ENCODE measurements at regions not wholly inside any gene's neighbourhood (a gene's known extent, or its start where the extent isn't known, plus 50 kb on each side); places are given as distances from the start of the nearest gene placed in this dataset.

- no peaks in the 10 kb centered on the region for H3K9me3 ChIP-seq (ENCODE audit: control insufficient read depth, low read length)
- no peaks in the 10 kb centered on the region for H3K4me1 ChIP-seq (ENCODE audit: control insufficient read depth, insufficient read depth, low read length)
- no peak overlapping the region for H3K9ac ChIP-seq (ENCODE audit: low read length)
- no peaks in the 10 kb centered on the region for H3K36me3 ChIP-seq (ENCODE audit: control insufficient read depth, insufficient read depth, low read length, severe bottlenecking)
- DNase-seq (ENCODE audit: low read depth), result no peak
- H3K4me3 ChIP-seq (ENCODE audit: low read length), result no peak overlapping the region
- H3K27me3 ChIP-seq (replicated peaks; ENCODE audit: control insufficient read depth, insufficient read depth, low read length), result no peaks in the 10 kb centered on the region
Measured at GRCh38 chr2:82735336-82735735, 1723.7 kb downstream of the SUCLG1 start.

DNA sequence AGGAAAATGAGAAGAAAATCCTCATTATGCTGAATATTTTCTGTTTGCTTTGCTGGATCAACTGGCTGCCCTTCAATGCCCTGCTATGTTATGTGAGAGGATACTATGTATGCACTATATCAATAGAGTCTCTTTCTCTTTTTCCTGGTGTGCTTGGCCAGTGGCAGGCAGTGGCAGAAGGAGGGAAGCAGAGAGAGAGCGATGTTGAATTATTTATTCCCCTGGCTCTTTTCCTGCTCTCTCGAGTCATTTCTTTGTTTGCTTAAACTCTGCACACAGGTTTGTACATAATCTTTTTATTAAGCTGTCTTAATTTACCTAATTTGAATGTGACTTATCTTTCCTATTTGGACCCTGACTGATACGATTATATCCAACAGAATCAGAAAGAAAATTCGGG is 1727.3 kb downstream of the SUCLG1 start:
- Histone ChIP-seq H3K4me3 (ENCODE audit: low read length) (no peak overlapping the region), H3K9ac (ENCODE audit: low read length) (no peak overlapping the region), H3K9me3 (ENCODE audit: control insufficient read depth, low read length) (no peaks in the 10 kb centered on the region), H3K36me3 (ENCODE audit: control insufficient read depth, insufficient read depth, low read length, severe bottlenecking) (no peaks in the 10 kb centered on the region), H3K4me1 (ENCODE audit: control insufficient read depth, insufficient read depth, low read length) (no peaks in the 10 kb centered on the region), H3K27me3 (replicated peaks; ENCODE audit: control insufficient read depth, insufficient read depth, low read length) (no peaks in the 10 kb centered on the region)
- no peak for DNase-seq (ENCODE audit: low read depth)

DNA sequence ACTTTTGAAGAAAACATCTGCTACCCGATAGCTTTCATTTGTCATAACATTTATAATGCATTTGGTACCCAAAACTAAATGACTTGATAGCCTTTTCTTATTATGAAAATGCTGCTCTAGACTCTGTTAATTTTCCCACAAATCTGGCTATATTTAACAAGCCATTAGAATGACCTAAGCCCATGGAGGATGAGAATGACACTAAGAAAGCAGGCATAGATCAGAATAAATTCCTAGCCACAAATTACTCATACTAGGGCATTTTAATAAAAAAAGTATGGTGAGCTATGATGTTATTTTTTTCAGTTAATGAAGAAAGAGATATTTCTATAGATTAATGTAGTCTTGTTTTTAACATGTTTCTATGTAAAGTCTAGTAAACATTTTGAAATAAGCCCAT is 1728.3 kb downstream of the SUCLG1 start:
- no peaks in the 10 kb centered on the region for H3K9me3 ChIP-seq (ENCODE audit: control insufficient read depth, low read length)

GRCh38 chr2:82728090-82728489 is 1731.0 kb downstream of the SUCLG1 start:
- H3K9ac ChIP-seq (ENCODE audit: low read length), result no peak overlapping the region
- H3K9me3 ChIP-seq (ENCODE audit: control insufficient read depth, low read length), result no peaks in the 10 kb centered on the region
- no peaks in the 10 kb centered on the region for H3K36me3 ChIP-seq (ENCODE audit: control insufficient read depth, insufficient read depth, low read length, severe bottlenecking)
- H3K4me3 ChIP-seq (ENCODE audit: low read length), result no peak overlapping the region
- no peak for DNase-seq (ENCODE audit: low read depth)
- no peaks in the 10 kb centered on the region for H3K27me3 ChIP-seq (replicated peaks; ENCODE audit: control insufficient read depth, insufficient read depth, low read length)
- no peaks in the 10 kb centered on the region for H3K4me1 ChIP-seq (ENCODE audit: control insufficient read depth, insufficient read depth, low read length)

More for the DNA sequence above, 1728.3 kb downstream of the SUCLG1 start:
- Histone ChIP-seq H3K4me1 (ENCODE audit: control insufficient read depth, insufficient read depth, low read length) (no peaks in the 10 kb centered on the region), H3K9ac (ENCODE audit: low read length) (no peak overlapping the region), H3K27me3 (replicated peaks; ENCODE audit: control insufficient read depth, insufficient read depth, low read length) (no peaks in the 10 kb centered on the region), H3K4me3 (ENCODE audit: low read length) (no peak overlapping the region), H3K36me3 (ENCODE audit: control insufficient read depth, insufficient read depth, low read length, severe bottlenecking) (no peaks in the 10 kb centered on the region)
- no peak for DNase-seq (ENCODE audit: low read depth)

GRCh38 chr2:82708681-82709080 is 1750.4 kb downstream of the SUCLG1 start:
- no peaks in the 10 kb centered on the region for H3K27me3 ChIP-seq (replicated peaks; ENCODE audit: control insufficient read depth, insufficient read depth, low read length)
- H3K4me3 ChIP-seq (ENCODE audit: low read length), result no peak overlapping the region
- H3K9ac ChIP-seq (ENCODE audit: low read length), result no peak overlapping the region
- no peak for DNase-seq (ENCODE audit: low read depth)
- peaks cover 6% of the 10 kb centered on the region for H3K9me3 ChIP-seq (ENCODE audit: control insufficient read depth, low read length)
- no peaks in the 10 kb centered on the region for H3K4me1 ChIP-seq (ENCODE audit: control insufficient read depth, insufficient read depth, low read length)
- H3K36me3 ChIP-seq (ENCODE audit: control insufficient read depth, insufficient read depth, low read length, severe bottlenecking), result no peaks in the 10 kb centered on the region

DNA sequence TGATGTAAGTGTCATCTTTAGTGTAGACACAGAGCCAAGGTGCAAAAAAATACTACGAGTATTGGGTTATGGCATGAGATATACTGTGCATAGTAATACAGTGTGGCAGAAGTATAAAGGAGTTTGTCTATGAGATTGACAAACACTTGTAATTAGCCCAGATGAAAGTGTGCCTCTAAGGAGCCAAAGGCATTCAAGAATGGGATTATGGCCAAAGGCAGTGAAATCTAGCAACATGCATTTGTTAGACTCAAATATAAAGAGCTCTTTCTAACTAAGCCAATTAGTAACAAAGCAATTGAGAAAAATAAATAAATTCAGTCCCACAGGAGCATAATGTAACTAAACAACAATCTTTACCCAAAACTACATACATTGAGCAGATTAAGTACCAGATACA is 1761.8 kb downstream of the SUCLG1 start:
- DNase-seq (ENCODE audit: low read depth), result no peak
- Histone ChIP-seq H3K9ac (ENCODE audit: low read length) (no peak overlapping the region), H3K4me3 (ENCODE audit: low read length) (no peak overlapping the region), H3K4me1 (ENCODE audit: control insufficient read depth, insufficient read depth, low read length) (no peaks in the 10 kb centered on the region), H3K36me3 (ENCODE audit: control insufficient read depth, insufficient read depth, low read length, severe bottlenecking) (no peaks in the 10 kb centered on the region), H3K27me3 (replicated peaks; ENCODE audit: control insufficient read depth, insufficient read depth, low read length) (no peaks in the 10 kb centered on the region), H3K9me3 (ENCODE audit: control insufficient read depth, low read length) (peaks cover 7% of the 10 kb centered on the region)

GRCh38 chr2:82694431-82694830 is 1764.6 kb downstream of the SUCLG1 start:
- H3K4me3 ChIP-seq (ENCODE audit: low read length), result no peak overlapping the region
- peaks cover 13% of the 10 kb centered on the region for H3K9me3 ChIP-seq (ENCODE audit: control insufficient read depth, low read length)
- H3K9ac ChIP-seq (ENCODE audit: low read length), result no peak overlapping the region
- H3K4me1 ChIP-seq (ENCODE audit: control insufficient read depth, insufficient read depth, low read length), result no peaks in the 10 kb centered on the region
- DNase-seq (ENCODE audit: low read depth), result no peak
- no peaks in the 10 kb centered on the region for H3K27me3 ChIP-seq (replicated peaks; ENCODE audit: control insufficient read depth, insufficient read depth, low read length)
- no peaks in the 10 kb centered on the region for H3K36me3 ChIP-seq (ENCODE audit: control insufficient read depth, insufficient read depth, low read length, severe bottlenecking)

DNA sequence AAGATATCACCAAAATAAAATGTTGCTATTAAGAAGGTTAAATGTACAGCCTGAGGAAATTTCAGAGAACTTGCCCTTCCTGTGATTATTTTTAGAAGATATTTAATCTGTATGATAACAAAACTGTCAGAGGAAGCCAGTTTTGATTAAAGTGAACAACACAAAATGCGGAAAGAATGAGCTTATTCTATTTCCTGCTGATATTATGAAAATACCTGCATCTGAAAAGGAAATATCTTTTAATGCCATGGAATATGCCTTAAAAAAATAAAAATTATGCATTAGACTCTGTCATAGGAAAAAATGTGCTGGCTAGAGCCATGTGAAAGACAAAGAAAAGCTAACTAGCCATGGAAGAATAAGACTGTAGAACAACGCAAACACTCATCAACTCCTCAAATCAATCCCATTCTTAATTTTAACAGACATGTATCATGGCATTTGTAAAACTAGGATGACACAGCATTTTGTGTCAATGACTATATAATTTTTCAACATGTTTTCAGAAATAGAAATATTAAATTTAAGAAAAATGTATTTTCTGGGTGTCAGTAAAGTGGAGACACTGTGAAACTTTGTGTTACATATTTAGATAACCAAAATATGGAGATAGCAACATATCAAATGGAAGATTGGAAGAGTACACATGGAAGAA is 1768.2 kb downstream of the SUCLG1 start:
- H3K9ac ChIP-seq (ENCODE audit: low read length), result no peak overlapping the region
- H3K9me3 ChIP-seq (ENCODE audit: control insufficient read depth, low read length), result peaks cover 13% of the 10 kb centered on the region
- no peak overlapping the region for H3K4me3 ChIP-seq (ENCODE audit: low read length)
- no peaks in the 10 kb centered on the region for H3K27me3 ChIP-seq (replicated peaks; ENCODE audit: control insufficient read depth, insufficient read depth, low read length)
- H3K36me3 ChIP-seq (ENCODE audit: control insufficient read depth, insufficient read depth, low read length, severe bottlenecking), result no peaks in the 10 kb centered on the region
- DNase-seq (ENCODE audit: low read depth), result no peak
- H3K4me1 ChIP-seq (ENCODE audit: control insufficient read depth, insufficient read depth, low read length), result no peaks in the 10 kb centered on the region

DNA sequence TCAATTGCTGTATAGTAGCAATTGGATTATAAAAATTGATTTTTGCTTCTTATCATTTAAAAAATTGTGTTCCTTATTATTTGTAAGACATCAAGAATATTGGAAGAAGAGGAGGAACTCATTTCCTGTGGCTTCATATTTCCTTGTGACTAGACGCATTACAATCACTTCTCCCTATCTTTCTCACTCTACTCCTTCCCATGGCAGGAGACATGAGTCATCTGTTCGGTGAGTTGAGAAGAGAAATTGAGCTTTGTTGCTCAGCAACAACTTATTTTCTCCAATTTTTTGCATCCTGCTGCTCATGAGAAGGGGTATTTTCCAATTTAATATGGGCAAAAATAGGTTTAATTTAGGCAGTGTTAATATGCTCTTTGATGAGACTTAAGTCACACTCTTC is 1783.9 kb downstream of the SUCLG1 start:
- no peak overlapping the region for H3K4me3 ChIP-seq (ENCODE audit: low read length)
- H3K9ac ChIP-seq (ENCODE audit: low read length), result no peak overlapping the region
- H3K27me3 ChIP-seq (replicated peaks; ENCODE audit: control insufficient read depth, insufficient read depth, low read length), result no peaks in the 10 kb centered on the region
- H3K36me3 ChIP-seq (ENCODE audit: control insufficient read depth, insufficient read depth, low read length, severe bottlenecking), result no peaks in the 10 kb centered on the region
- no peaks in the 10 kb centered on the region for H3K4me1 ChIP-seq (ENCODE audit: control insufficient read depth, insufficient read depth, low read length)
- peaks cover 19% of the 10 kb centered on the region for H3K9me3 ChIP-seq (ENCODE audit: control insufficient read depth, low read length)
- no peak for DNase-seq (ENCODE audit: low read depth)

DNA sequence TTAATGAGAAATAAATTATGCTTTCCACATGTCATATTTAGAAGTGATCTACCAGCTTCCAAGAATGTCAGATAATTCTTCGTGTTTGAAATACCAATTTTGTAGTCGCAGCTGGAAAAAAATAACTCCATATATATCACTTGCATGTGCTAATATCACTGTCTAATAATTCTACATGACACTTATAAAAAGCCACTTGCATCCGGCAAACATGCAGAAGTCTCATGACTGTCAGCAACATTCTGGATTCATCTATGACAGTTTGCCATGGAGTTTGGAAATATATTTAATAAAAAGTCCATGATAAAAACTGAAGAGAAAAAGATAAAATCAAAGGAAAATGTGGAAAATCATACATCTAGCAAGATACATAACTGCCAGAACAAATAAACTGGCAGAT is 1784.4 kb downstream of the SUCLG1 start:
- H3K9me3 ChIP-seq (ENCODE audit: control insufficient read depth, low read length), result peaks cover 16% of the 10 kb centered on the region
- H3K36me3 ChIP-seq (ENCODE audit: control insufficient read depth, insufficient read depth, low read length, severe bottlenecking), result no peaks in the 10 kb centered on the region
- no peaks in the 10 kb centered on the region for H3K4me1 ChIP-seq (ENCODE audit: control insufficient read depth, insufficient read depth, low read length)
- no peak overlapping the region for H3K9ac ChIP-seq (ENCODE audit: low read length)
- no peaks in the 10 kb centered on the region for H3K27me3 ChIP-seq (replicated peaks; ENCODE audit: control insufficient read depth, insufficient read depth, low read length)
- no peak overlapping the region for H3K4me3 ChIP-seq (ENCODE audit: low read length)
- no peak for DNase-seq (ENCODE audit: low read depth)

DNA sequence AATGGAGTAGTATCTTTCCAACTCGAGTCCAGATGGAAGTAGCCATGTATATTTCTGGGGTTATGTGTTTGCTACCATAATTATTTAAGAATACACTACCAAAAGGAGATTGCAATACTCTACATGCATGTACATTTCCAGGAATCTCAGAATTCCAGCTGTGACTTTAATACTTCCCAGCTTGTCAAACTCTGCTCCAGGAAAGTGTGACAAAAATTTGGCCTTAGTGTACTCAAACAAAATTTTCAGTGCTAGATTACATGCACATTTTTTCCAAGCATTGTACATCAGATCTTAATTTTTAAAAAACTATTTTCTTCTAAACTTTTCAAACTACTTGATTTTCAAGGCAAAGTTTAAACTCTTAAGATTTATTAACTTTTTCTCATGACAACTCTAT is 1791.6 kb downstream of the SUCLG1 start:
- H3K9me3 ChIP-seq (ENCODE audit: control insufficient read depth, low read length), result no peaks in the 10 kb centered on the region
- H3K4me1 ChIP-seq (ENCODE audit: control insufficient read depth, insufficient read depth, low read length), result no peaks in the 10 kb centered on the region
- no peak overlapping the region for H3K4me3 ChIP-seq (ENCODE audit: low read length)
- H3K9ac ChIP-seq (ENCODE audit: low read length), result no peak overlapping the region
- no peaks in the 10 kb centered on the region for H3K27me3 ChIP-seq (replicated peaks; ENCODE audit: control insufficient read depth, insufficient read depth, low read length)
- DNase-seq (ENCODE audit: low read depth), result no peak
- H3K36me3 ChIP-seq (ENCODE audit: control insufficient read depth, insufficient read depth, low read length, severe bottlenecking), result no peaks in the 10 kb centered on the region

DNA sequence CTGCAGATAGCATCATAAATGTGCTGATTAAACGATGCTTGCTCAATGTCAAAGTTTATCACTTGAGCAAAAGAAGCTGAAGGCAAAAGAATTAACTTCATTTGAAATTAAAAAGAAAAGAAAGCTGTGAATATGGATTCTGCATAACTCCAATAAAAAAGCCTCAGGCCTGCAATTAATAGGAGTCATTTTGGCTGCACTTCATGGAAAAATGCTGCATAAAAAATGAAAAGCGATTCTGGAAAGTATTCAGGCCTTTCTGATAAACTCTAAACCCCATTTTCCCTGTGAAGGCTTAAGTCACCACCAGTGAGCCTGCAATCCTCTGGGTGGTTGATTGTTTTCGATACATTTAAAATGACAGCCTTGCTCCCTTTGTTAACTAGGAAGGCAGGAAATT is 1793.4 kb downstream of the SUCLG1 start:
- Histone ChIP-seq H3K27me3 (replicated peaks; ENCODE audit: control insufficient read depth, insufficient read depth, low read length) (no peaks in the 10 kb centered on the region), H3K4me1 (ENCODE audit: control insufficient read depth, insufficient read depth, low read length) (no peaks in the 10 kb centered on the region), H3K36me3 (ENCODE audit: control insufficient read depth, insufficient read depth, low read length, severe bottlenecking) (no peaks in the 10 kb centered on the region), H3K9me3 (ENCODE audit: control insufficient read depth, low read length) (no peaks in the 10 kb centered on the region), H3K4me3 (ENCODE audit: low read length) (no peak overlapping the region), H3K9ac (ENCODE audit: low read length) (no peak overlapping the region)
- no peak for DNase-seq (ENCODE audit: low read depth)
